ENCODE measurements at regions not wholly inside any gene's neighbourhood (a gene's known extent, or its start where the extent isn't known, plus 50 kb on each side); places are given as distances from the start of the nearest gene placed in this dataset.

GRCh38 chr14:87434680-87435079, 558.3 kb downstream of the GALC start:
- no peak for TF ChIP-seq SIN3A (IDR thresholded peaks at IDR 0.05; ENCODE audit: borderline replicate concordance, insufficient read depth, low read length)
- no peak for TF ChIP-seq POLR2AphosphoS5 (IDR thresholded peaks at IDR 0.05; ENCODE audit: low read depth, low read length)

Measured in PFSK-1 (cell line).